HEK293T (cell line): ENCODE measurements at regions not wholly inside any gene's neighbourhood (a gene's known extent, or its start where the extent isn't known, plus 50 kb on each side); places are given as distances from the start of the nearest gene placed in this dataset.

Experiments used
- BHLHE40 ChIP-seq: fragments of 450-650 bp; IDR thresholded peaks from 2 replicates; pipeline ENCODE4 v1.6.1; 2016; ENCODE audit warnings: mild to moderate bottlenecking, moderate library complexity, borderline replicate concordance
- ELF4 ChIP-seq: fragments of 450-650 bp; IDR thresholded peaks from 2 replicates; pipeline ENCODE4 v1.6.1; 2017; ENCODE audit warnings: antibody characterized with exemption
- FOXA1 ChIP-seq: fragments of 450-650 bp; IDR thresholded peaks from 2 replicates; pipeline ENCODE4 v1.6.1; 2016; ENCODE audit warnings: mild to moderate bottlenecking
- FOXM1 ChIP-seq: fragments of 450-650 bp; IDR thresholded peaks from 2 replicates; pipeline ENCODE4 v1.6.1; 2017; ENCODE audit warnings: mild to moderate bottlenecking, borderline replicate concordance
- HDGF ChIP-seq: fragments of 450-650 bp; IDR thresholded peaks from 2 replicates; pipeline ENCODE4 v1.6.1; 2017; ENCODE audit warnings: antibody characterized with exemption, borderline replicate concordance
- L3MBTL2 ChIP-seq: fragments of 450-650 bp; conservative IDR thresholded peaks from 2 replicates; pipeline ENCODE4 v1.6.1; 2016; ENCODE audit warnings: mild to moderate bottlenecking
- NFRKB ChIP-seq: fragments of 450-650 bp; IDR thresholded peaks from 2 replicates; pipeline ENCODE4 v1.6.1; 2016; ENCODE audit warnings: mild to moderate bottlenecking, moderate library complexity
- SP1 ChIP-seq: fragments of 450-650 bp; IDR thresholded peaks from 2 replicates; pipeline ENCODE4 v1.6.1; 2017
- SUZ12 ChIP-seq: fragments of 450-650 bp; IDR thresholded peaks from 2 replicates; pipeline ENCODE4 v1.6.1; 2016; ENCODE audit warnings: mild to moderate bottlenecking
- TARDBP ChIP-seq: fragments of 450-650 bp; IDR thresholded peaks from 2 replicates; pipeline ENCODE4 v1.6.1; 2016
- TF ChIP-seq, protein P1 (sequence below): fragments of 450-650 bp; IDR thresholded peaks from 2 replicates; pipeline ENCODE4 v1.6.1; 2016

DNA sequence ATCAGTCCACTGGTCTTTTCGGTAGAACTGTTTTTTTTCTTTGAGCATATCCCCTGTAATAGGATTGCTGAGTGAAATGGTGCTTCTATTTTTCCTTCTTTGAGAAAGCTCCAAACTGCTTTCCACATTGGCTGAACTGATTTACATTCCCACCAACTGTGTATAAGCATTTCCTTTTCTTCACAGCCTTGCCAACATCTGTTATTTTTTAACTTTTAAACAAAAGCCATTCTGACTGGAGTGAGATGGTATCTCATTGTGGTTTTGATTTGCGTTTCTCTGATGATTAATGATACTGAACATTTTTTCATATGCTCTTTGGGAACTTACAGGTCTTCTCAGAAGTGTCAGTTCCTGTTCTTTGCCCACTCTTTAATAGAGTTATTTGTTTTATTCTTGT is 764.7 kb downstream of the MTRR start:
- TF ChIP-seq FOXM1 (no peak), TARDBP (no peak), BHLHE40 (no peak), SP1 (no peak), FOXA1 (no peak), L3MBTL2 (no peak), HDGF (no peak), ELF4 (no peak), SUZ12 (no peak), NFRKB (no peak)
- TF ChIP-seq, protein P1, sequence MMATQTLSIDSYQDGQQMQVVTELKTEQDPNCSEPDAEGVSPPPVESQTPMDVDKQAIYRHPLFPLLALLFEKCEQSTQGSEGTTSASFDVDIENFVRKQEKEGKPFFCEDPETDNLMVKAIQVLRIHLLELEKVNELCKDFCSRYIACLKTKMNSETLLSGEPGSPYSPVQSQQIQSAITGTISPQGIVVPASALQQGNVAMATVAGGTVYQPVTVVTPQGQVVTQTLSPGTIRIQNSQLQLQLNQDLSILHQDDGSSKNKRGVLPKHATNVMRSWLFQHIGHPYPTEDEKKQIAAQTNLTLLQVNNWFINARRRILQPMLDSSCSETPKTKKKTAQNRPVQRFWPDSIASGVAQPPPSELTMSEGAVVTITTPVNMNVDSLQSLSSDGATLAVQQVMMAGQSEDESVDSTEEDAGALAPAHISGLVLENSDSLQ: no peak
